ENCODE measurements at regions not wholly inside any gene's neighbourhood (a gene's known extent, or its start where the extent isn't known, plus 50 kb on each side); places are given as distances from the start of the nearest gene placed in this dataset.

- DNase-seq (ENCODE audit: missing footprints): no peak
- intact Hi-C loops (cut with DNase I): no loop called here
- no peak for ATAC-seq
Measured at GRCh38 chr17:22460461-22461063, 768.2 kb downstream of the KCNJ18 start.

DNA sequence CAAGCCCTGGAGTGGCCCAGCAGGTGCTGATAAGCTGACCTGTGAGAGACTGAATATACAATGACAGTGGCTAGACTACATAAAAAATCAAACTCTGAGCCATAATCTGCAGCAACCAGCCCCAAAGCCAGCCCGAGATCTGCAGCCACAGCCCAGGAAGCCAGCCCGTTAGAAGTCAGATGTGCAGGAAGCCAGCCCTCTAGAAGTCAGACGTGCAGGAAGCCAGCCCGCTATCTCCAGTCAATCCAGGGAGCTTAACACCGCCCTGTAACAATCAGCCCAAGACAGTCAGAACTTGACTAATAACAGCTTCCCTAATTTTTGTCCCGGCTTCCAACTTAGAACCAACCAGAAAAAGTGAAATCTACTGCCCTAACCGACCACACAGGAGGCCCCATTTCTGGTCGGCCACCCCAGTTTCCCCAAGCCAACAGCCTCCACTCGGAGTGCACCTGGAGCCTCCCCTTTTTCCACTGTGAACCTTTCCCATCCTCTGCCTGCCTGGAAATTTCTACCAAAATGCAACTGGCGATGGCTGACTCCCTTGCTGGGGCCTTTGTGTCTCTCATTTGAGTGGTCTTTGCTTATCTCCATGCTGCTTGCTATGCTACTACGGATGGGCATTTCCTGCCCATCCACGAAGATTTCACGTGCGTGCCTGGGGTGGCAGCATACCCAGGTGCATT lies 769.3 kb downstream of the KCNJ18 start:
- no peak for ATAC-seq
- intact Hi-C loops (cut with DNase I): no loop called here
- no peak for DNase-seq (ENCODE audit: missing footprints)

- no peak for DNase-seq (ENCODE audit: missing footprints)
- ATAC-seq: no peak
- intact Hi-C loops (cut with DNase I): no loop called here
Measured at GRCh38 chr17:22462461-22462860, 770.1 kb downstream of the KCNJ18 start.

- intact Hi-C loops (cut with DNase I): no loop called here
- ATAC-seq (no peak), DNase-seq (ENCODE audit: missing footprints) (no peak)
Measured at GRCh38 chr17:22463110-22463850, 771.0 kb downstream of the KCNJ18 start.

DNA sequence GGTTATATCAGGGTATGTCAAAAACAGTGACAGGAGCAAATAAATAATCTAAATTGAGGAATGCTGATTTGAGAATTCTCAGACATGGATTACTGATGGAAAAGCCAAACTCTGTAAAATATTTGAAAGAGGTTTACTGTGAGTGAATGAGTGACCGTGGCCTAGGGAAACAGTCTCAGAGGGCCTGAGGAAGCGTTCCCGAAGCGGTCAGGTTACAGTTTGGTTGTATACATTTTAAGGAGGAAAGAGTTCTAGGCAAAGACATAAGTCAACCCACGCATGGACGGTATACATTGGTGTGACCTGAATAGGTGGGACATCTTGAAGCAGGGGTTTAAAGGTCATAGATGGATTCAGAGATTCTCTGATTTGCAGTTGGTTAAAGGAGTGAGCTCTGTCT lies 771.7 kb downstream of the KCNJ18 start:
- ATAC-seq: no peak
- DNase-seq (ENCODE audit: missing footprints): no peak
- intact Hi-C loops (cut with DNase I): no loop called here

DNA sequence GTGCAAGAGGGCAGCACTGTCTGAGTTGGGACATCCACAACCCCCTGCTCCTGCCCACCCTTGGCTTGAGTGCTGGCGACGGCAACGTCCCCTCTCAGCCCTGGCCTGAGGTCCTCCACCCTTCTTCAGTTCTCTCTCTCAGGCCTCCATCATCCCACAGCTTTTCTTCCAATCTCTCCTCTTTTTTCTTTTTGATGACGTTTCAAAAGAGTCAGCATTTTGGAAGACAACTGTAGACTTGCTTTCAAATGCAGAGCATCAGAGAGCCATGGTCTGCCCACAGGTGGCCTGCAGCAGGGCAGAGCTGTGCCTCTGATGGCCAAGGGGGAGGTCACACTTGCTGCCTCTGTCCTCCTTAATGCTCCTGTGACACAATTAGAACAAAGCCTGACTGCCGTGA lies 775.4 kb downstream of the KCNJ18 start:
- intact Hi-C loops (cut with DNase I): no loop called here
- DNase-seq (ENCODE audit: missing footprints) (no peak), ATAC-seq (no peak)

GRCh38 chr17:22469101-22469880 lies 777.0 kb downstream of the KCNJ18 start:
- ATAC-seq: no peak
- intact Hi-C loops (cut with DNase I): no loop called here

DNA sequence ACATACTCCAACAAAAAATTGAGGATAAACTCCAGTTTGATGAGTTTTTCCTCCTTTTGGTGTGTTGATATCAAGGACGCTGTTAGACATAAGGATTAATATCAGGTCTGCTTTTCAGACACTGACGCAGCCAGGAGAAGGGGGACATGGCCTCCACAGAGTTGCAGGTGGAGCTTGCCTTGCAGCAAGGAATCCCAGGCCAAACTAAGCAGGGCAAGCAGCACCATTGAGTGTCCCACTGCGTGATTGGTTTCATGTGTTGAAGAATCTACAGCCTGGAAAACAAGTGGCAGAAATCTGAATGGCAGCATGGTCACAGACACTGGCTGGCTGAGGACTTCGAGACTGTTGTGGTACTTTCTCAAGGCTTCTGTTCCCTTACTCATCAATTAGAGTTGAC lies 777.6 kb downstream of the KCNJ18 start:
- intact Hi-C loops (cut with DNase I): no loop called here
- DNase-seq (ENCODE audit: missing footprints) (no peak), ATAC-seq (no peak)

More at GRCh38 chr17:22469101-22469880, 777.0 kb downstream of the KCNJ18 start:
- DNase-seq (ENCODE audit: missing footprints): no peak

DNA sequence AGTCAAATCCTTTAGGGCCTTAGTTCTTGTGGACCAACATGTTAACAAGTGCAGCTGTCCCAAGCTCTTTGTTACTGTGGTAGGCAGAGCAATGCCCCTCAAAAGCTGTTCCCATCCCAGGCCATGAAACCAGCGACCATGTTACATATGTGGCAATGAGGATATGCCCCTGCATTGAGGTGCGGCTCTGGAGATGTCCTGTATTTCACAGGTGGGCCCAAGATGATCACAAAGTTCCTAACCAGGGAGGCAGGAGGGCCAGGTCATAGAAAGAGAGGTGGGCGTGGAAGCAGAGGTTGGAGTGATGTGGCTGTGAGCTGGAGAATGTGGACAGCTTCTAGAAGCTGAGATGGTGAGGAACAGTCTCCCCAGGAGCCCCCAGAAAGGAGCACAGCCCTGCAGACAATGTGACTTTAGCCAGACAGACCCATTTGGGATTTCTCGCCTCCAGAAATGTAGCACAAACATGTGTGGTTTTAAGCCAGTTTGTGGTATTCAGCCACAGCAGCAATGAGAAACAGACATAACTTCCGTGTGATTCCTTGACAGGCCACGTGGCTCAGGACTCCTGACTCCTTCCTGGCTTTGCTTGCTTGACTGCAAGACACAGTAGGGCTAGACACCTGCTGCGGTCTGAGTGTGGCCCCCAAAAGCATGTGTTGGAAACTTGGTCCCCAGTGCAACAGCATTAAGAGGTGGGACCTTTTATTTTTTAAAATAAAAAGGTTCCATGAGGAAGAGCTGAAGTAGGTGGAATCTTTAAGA lies 778.3 kb downstream of the KCNJ18 start:
- intact Hi-C loops (cut with DNase I): no loop called here
- no peak for ATAC-seq

DNA sequence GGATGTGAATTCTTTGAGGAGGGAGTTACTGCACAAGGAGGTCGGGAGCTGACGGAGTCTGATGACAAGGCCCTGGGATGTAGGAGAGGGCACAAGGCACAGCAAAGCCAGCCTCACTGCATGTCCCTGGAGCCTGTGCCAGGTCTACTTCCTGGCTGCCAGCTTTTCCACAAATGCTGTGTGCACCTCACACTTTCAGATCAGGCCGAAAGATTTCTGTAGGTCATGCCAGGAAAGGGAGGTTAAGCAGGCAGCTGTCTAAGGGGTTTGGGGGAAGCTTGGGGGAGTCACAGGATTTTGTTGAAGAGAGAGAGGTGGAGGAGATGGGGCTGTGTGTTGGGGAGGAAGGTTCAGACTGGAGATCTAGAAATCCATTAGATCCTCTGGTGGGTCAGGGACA lies 792.5 kb downstream of the KCNJ18 start:
- intact Hi-C loops (cut with DNase I): no loop called here
- DNase-seq (ENCODE audit: missing footprints): no peak
- ATAC-seq: no peak

More for the DNA sequence above, 778.3 kb downstream of the KCNJ18 start:
- DNase-seq (ENCODE audit: missing footprints): no peak

DNA sequence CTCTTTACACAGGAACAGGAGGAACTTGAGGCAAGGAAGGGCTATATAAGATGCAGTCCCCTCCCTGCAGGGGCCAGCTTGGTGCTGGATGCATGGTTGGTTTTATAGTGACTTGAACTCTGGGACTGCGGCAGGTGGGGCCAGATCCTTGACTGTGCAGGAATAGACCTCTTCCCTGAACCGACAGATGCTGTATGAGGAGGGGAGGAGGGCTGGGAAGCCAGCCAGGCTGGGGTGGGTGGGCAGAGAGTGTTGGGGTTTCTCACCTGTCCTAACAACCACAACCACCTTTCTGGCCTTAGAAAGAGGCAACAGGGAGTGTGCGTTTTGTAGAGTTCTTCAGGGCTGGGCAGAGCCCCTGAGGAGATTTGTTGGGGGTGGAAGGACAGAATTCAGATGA lies 798.1 kb downstream of the KCNJ18 start:
- intact Hi-C loops (cut with DNase I): no loop called here
- ATAC-seq (no peak), DNase-seq (ENCODE audit: missing footprints) (no peak)

GRCh38 chr17:22492331-22492730 lies 800.0 kb downstream of the KCNJ18 start:
- intact Hi-C loops (cut with DNase I): no loop called here
- DNase-seq (ENCODE audit: missing footprints): no peak
- ATAC-seq: no peak

DNA sequence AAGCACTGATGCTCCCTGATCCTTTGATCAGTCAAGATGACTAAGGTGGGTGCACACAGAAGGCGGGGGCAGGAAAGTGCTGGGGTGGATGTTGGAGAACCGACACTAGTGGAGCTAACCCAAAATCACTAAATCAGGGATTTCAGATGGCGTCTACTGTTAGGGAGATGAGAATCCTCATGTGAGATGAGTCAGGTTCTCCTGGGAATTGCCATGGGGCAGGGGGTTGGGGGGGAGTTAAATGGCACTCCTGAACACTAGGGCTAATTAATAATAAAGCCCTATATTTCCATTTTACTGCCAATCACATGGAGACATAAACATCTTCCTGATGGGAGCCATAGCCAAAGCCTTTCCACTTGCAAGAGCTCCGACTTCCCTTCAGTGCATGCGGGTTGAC lies 804.1 kb downstream of the KCNJ18 start:
- DNase-seq (ENCODE audit: missing footprints): no peak
- no peak for ATAC-seq
- intact Hi-C loops (cut with DNase I): no loop called here

- DNase-seq (ENCODE audit: missing footprints): no peak
- intact Hi-C loops (cut with DNase I): no loop called here
- ATAC-seq: no peak
Measured at GRCh38 chr17:22503322-22503899, 811.1 kb downstream of the KCNJ18 start.

- DNase-seq (ENCODE audit: missing footprints) (no peak), ATAC-seq (no peak)
- intact Hi-C loops (cut with DNase I): no loop called here
Measured at GRCh38 chr17:22505660-22506059, 813.3 kb downstream of the KCNJ18 start.

- no peak for DNase-seq (ENCODE audit: missing footprints)
- intact Hi-C loops (cut with DNase I): no loop called here
- ATAC-seq: no peak
Measured at GRCh38 chr17:22506231-22506630, 813.9 kb downstream of the KCNJ18 start.

- intact Hi-C loops (cut with DNase I): no loop called here
- DNase-seq (ENCODE audit: missing footprints): no peak
- no peak for ATAC-seq
Measured at GRCh38 chr17:22506861-22507260, 814.5 kb downstream of the KCNJ18 start.

- intact Hi-C loops (cut with DNase I): no loop called here
- ATAC-seq: no peak
Measured at GRCh38 chr17:22507823-22508222, 815.5 kb downstream of the KCNJ18 start.

More at GRCh38 chr17:22507823-22508222, 815.5 kb downstream of the KCNJ18 start:
- no peak for DNase-seq (ENCODE audit: missing footprints)

Data from Right ventricle myocardium inferior (tissue), 1 donor.